NCI-H82 treated with DMSO at 0.1 percent for 48 hours (cell line): ENCODE measurements at regions not wholly inside any gene's neighbourhood (a gene's known extent, or its start where the extent isn't known, plus 50 kb on each side); places are given as distances from the start of the nearest gene placed in this dataset.
"Not testable (repeated sequence)": the region's sequence is repeated elsewhere in the genome, so short reads cannot be mapped to it uniquely, and the experiment has no call there.

ENCODE experiments used
- DNase-seq: peaks from one replicate; lab custom pipeline; 2025; ENCODE audit not compliant: unreplicated experiment; lab: John Stamatoyannopoulos, UW

DNA sequence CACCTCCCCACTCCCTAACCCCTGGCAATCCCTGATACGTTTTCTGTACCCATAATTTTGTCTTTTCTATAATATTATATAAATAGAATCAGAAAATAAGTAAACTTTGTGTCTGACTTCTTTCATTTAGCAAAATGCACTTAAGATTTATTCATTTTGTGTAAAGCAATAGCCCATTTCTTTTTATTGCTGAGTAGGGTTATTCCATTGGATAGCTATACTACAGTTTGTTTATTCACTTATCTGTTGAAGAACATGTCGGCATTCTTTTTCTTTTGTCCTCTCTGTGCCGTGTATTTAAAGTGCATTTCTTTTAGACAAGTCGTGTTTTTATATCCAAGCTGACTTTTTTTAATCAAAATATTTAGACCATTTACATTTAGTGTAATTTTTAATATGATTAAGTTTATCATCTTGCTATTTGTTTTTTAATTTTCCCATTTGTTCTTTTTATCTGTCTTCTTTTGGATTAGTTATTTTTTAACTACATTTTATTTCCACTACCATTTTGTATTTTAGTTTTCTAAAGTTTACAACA, 176.4 kb upstream of the TSHZ3 start:
- no peak for DNase-seq

- DNase-seq = no peak
Observed at GRCh38 chr19:31527443-31527842, 178.2 kb upstream of the TSHZ3 start.

GRCh38 chr19:31528261-31528660, 179.0 kb upstream of the TSHZ3 start:
- DNase-seq = no peak

DNA sequence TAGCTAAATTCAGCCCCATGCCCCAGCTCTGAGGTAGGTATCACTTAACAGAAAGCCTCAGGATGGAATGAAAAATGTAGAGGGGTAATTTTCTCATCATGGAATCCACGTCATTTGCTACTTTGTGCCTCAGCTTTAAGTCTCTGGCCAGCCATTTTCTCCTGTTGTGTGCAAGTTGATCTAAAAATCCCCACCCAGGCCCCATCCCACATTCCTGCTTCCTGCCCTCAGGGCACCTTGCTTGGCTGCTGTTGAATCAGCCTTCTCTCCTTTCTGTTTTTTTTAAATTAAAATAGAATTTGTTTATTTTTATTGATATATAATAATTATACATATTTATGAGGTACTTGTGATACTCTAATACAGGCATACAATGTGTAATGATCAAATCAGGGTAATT, 179.9 kb upstream of the TSHZ3 start:
- DNase-seq = no peak

- DNase-seq = no peak
Observed at GRCh38 chr19:31530781-31531180, 181.5 kb upstream of the TSHZ3 start.

GRCh38 chr19:31531326-31531725, 182.1 kb upstream of the TSHZ3 start:
- no peak for DNase-seq

GRCh38 chr19:31532034-31532433, 182.8 kb upstream of the TSHZ3 start:
- DNase-seq = no peak

- no peak for DNase-seq
Observed at GRCh38 chr19:31533114-31533513, 183.9 kb upstream of the TSHZ3 start.

DNA sequence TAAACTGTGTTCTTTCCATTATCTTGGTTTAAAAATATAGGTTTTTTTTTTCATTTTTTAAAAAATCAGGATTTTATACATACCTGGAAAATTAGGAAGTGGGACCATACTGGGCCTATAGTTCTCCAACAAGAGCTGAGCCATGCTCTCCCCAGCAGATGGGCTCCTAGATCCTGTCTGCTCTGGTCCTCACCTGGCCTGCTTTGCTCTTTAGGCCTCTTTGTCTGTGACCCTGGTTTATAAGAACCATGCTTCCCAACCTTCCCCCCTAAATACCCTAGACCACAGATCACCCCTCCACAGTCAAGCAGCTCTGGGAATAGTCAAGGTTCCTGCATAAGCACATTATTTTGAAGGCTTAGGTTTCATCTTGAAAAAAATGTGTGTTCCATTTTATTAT, 185.0 kb upstream of the TSHZ3 start:
- no peak for DNase-seq

- no peak for DNase-seq
Observed at GRCh38 chr19:31534786-31535657, 185.8 kb upstream of the TSHZ3 start.

DNA sequence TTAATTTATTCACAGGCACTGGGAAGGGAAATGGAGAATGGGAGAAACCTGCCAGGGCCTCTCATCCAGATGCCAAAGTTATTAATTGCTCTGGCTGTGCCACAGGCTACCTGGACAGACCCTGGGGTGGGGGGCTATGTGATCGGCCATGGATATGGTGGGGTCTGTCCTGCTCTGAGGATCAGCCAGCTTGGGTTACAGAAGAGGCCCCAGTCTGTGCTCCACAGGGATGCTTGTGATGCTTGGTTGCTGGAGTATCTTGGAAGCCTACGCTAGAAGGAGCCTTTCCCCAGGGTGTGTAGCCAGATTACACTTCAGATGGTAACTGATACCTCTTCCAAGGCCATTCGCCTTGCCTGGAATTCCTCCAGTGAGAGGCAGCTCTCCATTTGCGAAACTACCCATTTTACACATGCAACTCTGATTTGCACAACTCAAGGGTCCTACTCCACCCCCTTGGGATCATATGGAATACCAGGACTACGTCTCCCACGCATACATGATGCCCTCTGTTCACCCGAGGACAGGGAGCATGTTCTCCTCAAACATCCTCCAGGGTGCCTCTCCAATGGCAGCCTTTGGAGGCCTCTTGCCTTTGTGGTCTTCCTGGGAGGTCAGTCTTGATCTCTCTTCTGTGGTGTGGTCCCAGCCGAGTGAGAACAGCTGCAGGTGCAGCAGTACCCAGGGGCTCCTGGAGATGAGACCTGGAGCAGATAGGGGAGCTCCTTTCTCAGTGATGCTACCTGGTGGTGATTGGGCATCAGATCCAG, 186.6 kb upstream of the TSHZ3 start:
- no peak for DNase-seq

GRCh38 chr19:31537136-31537535, 187.9 kb upstream of the TSHZ3 start:
- no peak for DNase-seq

DNA sequence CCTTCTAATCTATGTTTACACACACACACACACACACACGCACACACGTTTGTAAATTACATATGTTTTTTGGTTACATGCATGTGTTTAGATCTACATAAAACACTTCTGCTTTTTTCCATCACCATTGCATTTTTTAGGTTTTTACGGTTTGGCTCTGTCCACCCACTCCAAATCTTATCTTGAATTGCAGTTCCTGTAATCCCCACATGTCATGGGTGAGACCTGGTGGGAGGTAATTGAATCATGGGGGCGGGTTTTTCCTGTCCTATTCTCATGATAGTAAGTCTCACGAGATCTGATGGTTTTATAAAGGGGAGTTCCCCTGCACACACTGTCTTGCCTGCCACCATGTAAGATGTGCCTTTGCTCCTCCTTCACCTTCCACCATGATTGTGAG, 188.7 kb upstream of the TSHZ3 start:
- DNase-seq = not testable (repeated sequence)

GRCh38 chr19:31538879-31539278, 189.6 kb upstream of the TSHZ3 start:
- no peak for DNase-seq

- no peak for DNase-seq
Observed at GRCh38 chr19:31539386-31539785, 190.2 kb upstream of the TSHZ3 start.

DNA sequence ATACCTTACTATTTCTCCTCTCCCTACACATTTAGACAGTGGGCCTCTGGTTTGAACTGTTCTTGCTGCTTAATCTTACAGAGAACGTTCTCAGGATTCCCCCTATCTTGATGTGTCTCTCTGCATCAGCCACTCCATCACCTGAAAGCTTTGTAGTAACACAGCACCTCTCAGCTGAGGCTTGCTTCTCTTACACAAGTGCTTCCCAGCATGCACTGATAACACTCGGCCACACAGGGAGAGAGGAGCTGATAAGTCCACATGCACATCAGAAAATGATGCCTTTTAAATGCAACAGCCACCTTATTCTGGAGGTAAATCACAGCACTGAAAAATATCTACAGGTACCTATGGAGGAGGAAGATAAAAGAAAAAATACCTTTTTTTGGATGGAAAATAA, 192.2 kb upstream of the TSHZ3 start:
- DNase-seq = no peak

DNA sequence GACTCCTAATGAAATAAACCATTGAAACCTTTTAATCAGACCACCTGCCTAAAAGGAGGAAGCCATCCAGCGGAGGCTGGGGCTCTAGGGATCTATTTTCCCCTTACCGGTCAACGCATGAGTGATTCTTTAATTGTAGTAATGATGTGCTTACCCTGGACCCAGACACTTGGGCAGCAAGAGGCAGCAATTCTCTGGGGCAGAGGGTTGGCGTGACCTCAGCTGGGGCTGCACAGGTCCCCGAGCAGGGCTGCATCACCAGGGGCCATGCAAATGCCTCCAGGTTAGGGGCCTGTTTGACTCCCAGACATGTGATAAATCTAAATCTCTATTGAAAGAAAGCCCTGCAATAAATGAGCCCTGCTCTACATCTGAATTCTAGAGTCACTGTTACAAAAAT, 194.2 kb upstream of the TSHZ3 start:
- no peak for DNase-seq

GRCh38 chr19:31545777-31546176, 196.5 kb upstream of the TSHZ3 start:
- DNase-seq = peak; percentile 76

GRCh38 chr19:31546205-31546960, 197.1 kb upstream of the TSHZ3 start:
- DNase-seq = no peak

- DNase-seq = no peak
Observed at GRCh38 chr19:31548941-31549340, 199.7 kb upstream of the TSHZ3 start.

- no peak for DNase-seq
Observed at GRCh38 chr19:31553112-31553845, 204.0 kb upstream of the TSHZ3 start.
